Anterior cingulate cortex (tissue), 58 donors: ENCODE measurements at regions not wholly inside any gene's neighbourhood (a gene's known extent, or its start where the extent isn't known, plus 50 kb on each side); places are given as distances from the start of the nearest gene placed in this dataset.

Experiments used
- DNase-seq, 58 donors: peaks; one replicate each; lab custom pipeline; 2025; lab: John Stamatoyannopoulos, UW

DNA sequence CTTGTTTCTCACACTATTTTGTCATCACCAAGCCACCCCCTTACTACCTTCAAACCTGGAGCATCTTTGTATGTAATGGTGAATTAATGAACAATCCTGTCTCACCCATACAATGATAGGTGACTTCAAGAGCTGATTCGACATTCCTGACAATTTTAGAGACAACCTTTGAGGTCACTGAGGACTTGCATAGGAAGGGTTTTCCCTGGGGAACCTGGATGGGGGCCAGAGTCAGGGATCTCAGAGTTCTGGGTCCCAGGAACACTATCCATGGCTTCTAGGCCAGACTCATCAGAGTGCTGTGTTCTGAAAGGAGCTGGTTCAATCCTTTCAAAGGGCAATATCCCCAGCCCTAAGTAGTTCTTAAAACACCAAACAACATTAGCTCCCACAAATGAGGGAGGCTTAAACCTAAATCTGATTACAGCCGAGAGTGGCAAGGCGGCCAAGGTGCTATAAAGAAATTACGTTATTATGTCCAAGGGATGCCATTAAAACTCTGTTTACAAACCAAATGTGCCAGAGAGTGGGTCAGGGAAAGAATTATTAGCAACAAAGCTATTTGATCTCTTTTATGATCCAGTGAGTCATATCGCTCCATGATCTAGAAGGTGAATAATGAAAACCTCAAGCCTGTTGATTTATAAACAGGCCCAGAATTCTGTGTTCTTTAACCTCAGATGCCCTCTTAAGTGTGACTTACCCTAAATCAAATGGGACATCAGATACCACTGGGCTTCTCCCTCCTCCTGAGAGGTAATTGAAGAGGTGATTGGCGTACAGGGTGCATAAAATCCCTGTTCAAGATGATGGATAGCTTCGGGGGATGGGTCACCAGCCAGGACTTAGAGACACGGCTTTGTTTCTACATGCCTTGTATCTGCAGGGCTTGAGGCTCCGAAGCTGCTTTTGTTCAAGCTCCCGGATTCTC, 230.2 kb upstream of the TBX3 start:
- DNase-seq, result no peak

GRCh38 chr12:114912811-114913210, 228.8 kb upstream of the TBX3 start:
- no peak for DNase-seq

GRCh38 chr12:114911196-114911595, 227.2 kb upstream of the TBX3 start:
- no peak for DNase-seq

- DNase-seq, result no peak
Measured at GRCh38 chr12:114904254-114905003, 220.5 kb upstream of the TBX3 start.

DNA sequence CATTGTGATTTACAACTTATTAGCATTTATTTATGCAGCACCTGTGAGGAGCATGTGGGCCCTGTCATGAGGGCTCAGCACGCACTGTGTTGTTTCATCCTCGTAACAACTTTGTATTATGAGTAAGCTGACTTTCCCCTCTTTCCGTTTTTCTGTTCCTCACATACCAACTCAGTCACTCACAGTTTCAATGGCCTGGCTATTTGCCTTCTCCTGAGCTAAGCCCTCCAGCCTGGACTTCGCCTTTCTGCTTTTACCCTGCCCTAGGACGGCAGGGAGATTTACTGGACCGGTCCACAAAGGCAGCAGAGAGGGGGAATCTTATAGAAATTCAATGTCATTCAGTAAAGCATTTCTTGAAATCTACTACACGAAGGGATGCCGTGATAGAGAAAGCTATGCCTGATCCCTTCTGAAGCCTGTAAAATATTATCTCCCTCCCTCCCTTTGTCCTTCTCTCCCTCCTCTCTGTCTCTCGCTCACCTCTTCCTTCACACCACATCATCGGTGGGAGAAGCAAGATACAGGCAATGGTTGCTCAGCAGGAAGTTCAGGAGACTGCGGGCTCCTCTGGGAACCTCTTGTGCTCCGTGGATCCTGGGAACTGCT, 219.2 kb upstream of the TBX3 start:
- DNase-seq, result no peak

- DNase-seq, result no peak
Measured at GRCh38 chr12:114902665-114903064, 218.7 kb upstream of the TBX3 start.

GRCh38 chr12:114901316-114901715, 217.3 kb upstream of the TBX3 start:
- no peak for DNase-seq

GRCh38 chr12:114898159-114898558, 214.2 kb upstream of the TBX3 start:
- DNase-seq, result no peak

DNA sequence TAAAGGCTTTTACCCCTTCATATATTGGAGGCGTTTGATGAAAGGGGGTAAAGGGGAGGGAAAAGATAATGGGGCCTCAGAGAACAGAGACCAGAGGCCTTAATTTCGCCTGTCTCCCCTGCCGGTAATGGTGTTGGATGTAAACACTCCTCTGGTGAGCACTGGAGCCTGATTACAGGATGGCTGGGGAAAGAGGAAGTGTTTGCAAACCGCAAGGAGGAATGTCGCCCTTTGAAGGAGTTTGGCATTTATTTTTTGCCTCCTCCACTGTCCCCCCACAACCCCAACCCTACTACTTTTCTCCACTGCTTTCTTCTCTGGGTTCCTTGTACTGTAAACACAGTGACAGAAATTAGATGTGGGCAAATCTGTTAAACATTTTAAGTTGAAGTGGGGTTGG, 211.9 kb upstream of the TBX3 start:
- no peak for DNase-seq

- no peak for DNase-seq
Measured at GRCh38 chr12:114895081-114895480, 211.1 kb upstream of the TBX3 start.

DNA sequence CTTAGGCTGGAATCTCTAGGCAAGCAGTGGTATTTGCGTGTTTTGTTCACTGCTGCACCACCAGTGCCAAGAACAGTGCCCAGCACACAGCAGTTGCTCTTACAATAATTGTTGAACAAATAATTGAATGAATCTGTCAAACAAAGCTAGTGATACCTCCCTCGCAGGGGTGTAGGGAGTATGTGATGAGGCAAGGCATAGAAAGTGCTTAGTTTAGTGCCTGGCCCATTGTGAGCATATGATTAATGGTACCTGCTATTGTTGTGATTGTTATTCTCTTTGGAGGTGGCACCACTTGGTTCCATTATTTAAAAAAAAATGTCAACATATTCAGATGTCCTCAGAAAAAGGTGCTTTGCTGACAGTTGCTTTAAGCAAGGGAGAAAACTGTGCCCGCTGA, 210.1 kb upstream of the TBX3 start:
- no peak for DNase-seq

DNA sequence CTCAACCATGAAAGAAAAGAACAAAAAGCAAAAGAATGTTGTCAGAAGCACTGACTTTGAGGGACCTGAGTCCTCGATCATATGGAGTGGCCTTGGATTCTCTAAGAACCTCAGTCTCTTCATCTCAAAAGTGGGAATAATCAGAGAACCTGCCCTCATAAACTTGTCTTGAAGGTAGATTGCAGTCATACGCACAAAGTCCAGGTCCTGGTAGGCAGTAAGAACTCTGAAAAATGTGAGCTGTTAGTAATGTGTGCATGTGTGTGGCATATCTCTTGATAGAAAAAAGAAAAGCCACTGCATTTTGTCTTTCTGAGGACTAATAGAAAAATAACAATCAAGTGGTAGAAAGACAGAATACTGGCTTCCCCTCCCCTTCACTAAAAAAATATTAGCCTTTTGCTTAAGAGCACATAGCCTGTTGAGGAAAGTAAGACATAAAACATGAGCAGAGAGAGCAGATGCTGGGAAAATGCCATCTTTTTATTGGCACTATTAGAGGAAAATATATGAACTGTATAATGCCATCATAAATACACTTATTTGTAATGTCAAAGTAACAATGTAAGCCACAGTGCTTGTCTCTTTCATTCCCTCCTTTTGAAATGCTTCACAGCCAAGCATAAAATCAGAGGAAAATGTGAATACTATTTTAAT, 205.1 kb upstream of the TBX3 start:
- DNase-seq, result no peak

DNA sequence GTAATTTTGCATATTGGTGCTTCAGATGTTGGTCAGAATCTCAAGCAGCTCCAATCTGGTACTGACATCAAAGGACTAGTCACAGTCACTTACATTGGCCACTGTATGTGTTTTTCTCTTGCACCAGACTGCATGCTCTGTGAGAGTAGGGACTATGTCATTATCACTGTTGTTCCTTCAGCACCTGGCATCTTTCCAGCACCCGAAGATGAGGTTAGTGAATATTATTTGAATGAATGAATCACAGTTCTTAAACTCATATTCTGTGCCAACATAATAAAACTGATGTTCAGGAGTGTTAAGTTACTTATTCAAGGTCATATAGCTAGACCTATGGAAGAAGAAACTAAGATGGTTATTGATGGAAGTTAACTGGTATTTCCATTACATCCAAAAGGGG, 204.5 kb upstream of the TBX3 start:
- DNase-seq, result no peak

DNA sequence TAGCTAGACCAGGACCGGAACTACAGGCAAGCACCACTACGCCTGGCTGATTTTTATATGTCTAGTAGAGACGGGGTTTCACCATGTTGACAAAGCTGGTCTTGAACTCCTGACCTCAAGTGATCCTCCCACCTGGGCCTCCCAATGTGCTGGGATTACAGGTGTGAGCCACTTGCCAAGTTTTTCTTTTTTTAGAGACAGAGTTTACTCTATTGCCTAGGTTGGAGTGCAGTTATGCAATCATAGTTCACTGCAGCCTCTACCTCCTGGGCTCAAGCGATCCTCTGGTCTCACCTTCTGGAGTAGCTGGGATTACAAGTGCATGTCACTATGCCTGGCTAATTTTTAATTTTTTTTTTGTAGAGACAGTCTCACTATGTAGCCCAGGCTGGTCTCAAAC, 201.5 kb upstream of the TBX3 start:
- no peak for DNase-seq

GRCh38 chr12:114884575-114884974, 200.6 kb upstream of the TBX3 start:
- no peak for DNase-seq

GRCh38 chr12:114882083-114882482, 198.1 kb upstream of the TBX3 start:
- DNase-seq, result no peak

- no peak for DNase-seq
Measured at GRCh38 chr12:114879354-114879753, 195.4 kb upstream of the TBX3 start.

- no peak for DNase-seq
Measured at GRCh38 chr12:114878781-114879180, 194.8 kb upstream of the TBX3 start.

DNA sequence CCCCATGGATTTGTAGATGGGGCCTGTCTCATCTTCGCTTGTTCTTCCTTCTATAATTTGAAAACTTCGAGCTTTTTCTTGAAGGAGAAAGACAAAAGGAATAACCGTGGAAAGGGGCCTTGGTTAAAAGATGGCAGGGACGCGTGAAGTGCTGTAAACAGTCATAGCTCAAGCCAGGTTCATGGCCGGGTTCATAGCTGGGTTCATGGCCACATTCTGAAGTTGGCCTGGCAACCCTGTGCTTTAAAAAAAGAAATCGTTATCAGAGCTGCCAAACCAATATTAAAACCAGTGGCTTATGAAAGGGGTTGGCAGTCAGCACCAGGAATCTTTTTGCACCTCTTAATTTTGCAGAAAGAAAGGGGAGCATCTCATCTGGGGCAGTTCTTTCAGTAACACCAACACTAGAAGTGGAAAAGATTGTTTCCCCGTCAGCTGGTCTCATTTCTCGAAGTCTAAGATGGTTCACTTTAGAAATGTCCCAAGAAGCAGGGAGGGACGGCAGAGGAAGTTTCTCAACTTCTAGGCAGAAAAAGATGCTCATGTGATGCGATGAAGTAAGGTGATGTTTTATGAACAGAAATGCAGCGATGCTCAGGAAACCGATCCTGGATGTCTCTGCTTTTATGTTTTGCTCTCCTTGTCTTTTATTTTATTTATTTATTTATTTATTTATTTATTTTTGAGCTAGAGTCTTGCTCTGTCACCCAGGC, 193.1 kb upstream of the TBX3 start:
- peak in 1 of 58 donors; percentile 2 for DNase-seq

DNA sequence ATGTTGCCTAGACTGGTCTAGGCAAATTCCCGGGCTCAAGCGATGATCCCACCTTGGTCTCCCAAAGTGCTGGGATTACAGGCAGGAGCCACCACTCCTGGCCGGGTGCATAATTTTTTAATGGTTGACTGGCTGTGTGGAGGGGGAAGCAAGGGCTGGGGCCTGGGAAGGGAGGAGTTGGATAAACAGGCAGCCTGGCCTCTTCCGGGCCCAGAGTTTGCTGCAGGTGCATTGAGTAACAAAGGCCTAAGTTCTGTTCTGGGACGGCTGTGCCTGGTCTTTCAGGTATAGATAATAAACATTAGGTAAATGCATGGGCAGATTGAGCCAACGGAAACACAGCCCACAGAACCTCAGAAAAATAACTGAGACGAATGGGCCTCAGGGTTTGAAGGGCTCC, 191.3 kb upstream of the TBX3 start:
- DNase-seq, result no peak
